ENCODE measurements at regions not wholly inside any gene's neighbourhood (a gene's known extent, or its start where the extent isn't known, plus 50 kb on each side); places are given as distances from the start of the nearest gene placed in this dataset.

DNA sequence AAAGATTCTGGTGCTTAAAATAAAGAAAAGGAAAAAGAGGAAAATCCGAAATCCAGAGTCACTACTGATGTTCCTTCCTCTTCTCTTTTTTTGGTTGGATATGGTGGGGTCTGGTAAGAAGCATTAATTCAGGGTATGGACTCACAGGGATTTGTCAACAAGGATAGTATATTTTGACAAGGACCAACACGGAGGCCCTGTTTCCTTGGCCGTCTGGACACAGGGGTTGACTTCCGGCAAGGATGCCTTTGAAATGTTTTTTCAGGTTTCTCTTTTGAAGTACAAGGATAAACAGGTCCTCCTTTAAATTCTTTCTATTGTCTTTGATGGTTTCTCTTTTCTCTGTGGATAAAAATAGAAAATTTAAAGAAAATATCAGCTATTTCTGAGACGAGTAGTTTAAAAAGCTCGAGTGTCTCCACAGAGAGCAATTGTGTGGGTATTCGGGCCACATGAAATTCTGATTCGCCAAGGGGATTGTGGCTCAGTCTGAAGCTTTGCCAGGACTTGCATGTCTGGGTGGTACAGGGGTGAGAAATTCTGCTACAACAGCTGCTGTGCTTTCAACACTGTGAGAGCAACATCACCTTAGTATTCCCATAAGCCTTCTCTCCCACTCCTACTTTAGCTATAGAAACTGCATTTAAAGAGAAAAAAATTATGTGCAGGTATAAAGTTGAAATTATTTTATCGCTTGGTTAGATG, 88.5 kb upstream of the CSRP2 start:
- TF ChIP-seq EZH2 (IDR thresholded peaks at IDR 0.05; ENCODE audit: low read length, unreplicated experiment) (no peak), EZH2phosphoT487 (IDR thresholded peaks at IDR 0.05; ENCODE audit: borderline replicate concordance, low read length) (no peak)
- TF ChIP-seq, protein P1, sequence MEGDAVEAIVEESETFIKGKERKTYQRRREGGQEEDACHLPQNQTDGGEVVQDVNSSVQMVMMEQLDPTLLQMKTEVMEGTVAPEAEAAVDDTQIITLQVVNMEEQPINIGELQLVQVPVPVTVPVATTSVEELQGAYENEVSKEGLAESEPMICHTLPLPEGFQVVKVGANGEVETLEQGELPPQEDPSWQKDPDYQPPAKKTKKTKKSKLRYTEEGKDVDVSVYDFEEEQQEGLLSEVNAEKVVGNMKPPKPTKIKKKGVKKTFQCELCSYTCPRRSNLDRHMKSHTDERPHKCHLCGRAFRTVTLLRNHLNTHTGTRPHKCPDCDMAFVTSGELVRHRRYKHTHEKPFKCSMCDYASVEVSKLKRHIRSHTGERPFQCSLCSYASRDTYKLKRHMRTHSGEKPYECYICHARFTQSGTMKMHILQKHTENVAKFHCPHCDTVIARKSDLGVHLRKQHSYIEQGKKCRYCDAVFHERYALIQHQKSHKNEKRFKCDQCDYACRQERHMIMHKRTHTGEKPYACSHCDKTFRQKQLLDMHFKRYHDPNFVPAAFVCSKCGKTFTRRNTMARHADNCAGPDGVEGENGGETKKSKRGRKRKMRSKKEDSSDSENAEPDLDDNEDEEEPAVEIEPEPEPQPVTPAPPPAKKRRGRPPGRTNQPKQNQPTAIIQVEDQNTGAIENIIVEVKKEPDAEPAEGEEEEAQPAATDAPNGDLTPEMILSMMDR (conservative IDR thresholded peaks at IDR 0.05; ENCODE audit: low read depth, low read length) = no peak
